GM18868 (cell line): ENCODE measurements at regions not wholly inside any gene's neighbourhood (a gene's known extent, or its start where the extent isn't known, plus 50 kb on each side); places are given as distances from the start of the nearest gene placed in this dataset.

Source experiments
- ATAC-seq: cut with Tn5 transposase; IDR thresholded peaks from one replicate; pipeline ENCODE4 v1.9.1; 2021; ENCODE audit warnings: mild to moderate bottlenecking, moderate library complexity; ENCODE audit not compliant: unreplicated experiment

DNA sequence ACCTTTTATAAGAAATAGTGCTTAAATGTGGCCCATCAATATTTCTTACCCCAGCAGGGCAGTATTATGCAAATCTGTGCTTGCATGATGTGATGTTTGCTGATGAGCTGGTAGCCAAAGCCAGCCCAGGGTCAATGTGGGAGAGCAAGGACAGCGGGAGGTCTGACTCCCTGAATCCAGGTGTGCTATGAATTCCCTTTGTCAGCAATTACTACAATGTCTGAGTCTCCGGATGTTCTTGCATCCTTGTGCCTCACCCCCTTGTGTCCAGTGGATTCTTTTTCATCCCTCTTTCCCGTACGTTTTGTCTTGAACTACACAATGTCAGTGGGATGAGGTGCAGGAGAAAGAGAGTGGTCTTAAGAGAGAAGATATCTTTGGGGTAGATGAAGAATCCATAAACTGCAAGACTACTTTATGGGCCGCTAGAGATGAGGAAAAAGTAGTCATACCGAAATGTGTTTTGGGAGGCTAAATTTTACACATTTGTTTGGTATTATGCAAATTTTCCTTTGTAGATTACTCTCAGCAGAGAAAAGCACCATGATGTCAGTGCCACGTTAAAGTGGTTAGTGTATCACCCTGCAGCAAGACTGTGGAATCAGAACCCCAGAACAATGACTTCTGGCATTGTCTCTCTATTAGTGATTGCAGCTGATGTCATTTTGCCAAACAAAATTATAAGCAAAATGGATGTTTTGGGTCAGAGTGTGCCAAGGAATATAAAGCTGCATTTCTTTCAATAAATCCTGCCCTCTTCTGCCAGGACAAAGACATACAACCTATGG lies 53.5 kb upstream of the TSHZ3 start:
- no peak for ATAC-seq

DNA sequence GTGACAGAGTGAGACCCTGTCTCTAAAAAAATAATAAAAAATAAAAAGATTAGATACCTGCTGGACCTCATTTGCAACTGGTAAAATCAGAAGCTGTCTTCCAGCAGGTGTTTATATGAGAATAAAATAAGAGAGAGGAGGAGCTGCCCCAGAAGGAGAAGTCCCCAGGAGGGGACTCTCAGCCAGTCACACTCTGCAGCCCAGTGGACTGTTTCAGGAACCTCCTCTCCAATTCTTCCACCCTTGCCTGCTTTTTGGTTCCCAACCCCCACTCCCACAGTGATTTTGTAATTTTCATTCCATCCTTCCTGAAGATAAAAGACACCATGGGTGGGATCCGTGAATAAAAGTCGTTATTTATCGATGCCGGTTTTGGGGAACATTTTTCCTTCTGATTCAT lies 56.9 kb upstream of the TSHZ3 start:
- ATAC-seq = no peak

DNA sequence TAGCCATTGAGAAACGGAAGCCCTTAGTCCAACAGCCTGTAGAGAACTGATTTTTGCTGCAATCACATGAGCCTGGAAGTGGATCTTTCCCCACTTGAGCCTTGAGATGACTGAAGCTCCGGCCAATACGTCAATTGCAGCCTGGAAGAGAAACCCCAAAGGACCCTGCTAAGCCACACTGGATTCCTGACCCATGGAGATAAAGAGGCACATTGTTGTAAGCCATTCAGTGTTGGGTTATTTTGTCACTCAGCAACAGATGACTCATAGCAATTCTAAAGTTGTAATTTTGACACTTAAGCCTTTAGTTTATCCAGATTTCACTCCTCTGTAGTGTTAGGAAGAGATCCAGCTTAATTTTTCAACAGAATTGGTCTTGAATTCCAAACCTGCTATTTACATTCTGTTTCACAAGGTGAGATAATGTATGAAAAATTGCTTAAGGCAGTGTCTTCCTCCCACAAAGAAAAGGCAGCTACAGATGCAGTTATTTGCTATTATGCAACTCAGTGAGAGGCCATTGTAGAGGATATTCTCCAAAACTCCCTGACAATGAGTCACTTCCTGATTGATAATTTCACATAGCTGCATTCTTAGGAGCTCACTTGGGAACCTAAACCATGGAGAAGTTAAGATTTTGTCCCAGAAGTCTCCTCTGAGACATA lies 59.4 kb upstream of the TSHZ3 start:
- ATAC-seq = no peak

- no peak for ATAC-seq
Observed at GRCh38 chr19:31413353-31413752, 64.1 kb upstream of the TSHZ3 start.

- ATAC-seq = no peak
Observed at GRCh38 chr19:31415322-31415721, 66.1 kb upstream of the TSHZ3 start.

DNA sequence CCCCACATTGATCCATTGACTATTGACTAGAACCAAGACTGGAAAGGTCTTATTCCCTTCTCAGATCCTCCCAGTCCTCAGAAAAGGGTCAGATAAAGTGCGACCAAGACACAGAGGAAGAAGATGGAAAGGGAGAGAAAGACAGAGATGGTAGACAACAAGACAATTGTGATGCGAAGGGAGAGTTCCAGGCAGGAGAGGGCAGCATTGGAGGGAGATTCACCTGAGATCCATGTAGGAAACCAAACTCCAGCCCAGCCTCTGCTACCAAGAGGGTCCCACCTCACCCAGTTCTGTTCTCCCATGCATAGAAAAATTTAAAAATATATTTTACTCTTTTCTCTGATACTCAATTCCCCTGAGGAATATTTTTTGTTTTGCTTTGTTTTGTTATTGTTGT lies 67.3 kb upstream of the TSHZ3 start:
- ATAC-seq = no peak

DNA sequence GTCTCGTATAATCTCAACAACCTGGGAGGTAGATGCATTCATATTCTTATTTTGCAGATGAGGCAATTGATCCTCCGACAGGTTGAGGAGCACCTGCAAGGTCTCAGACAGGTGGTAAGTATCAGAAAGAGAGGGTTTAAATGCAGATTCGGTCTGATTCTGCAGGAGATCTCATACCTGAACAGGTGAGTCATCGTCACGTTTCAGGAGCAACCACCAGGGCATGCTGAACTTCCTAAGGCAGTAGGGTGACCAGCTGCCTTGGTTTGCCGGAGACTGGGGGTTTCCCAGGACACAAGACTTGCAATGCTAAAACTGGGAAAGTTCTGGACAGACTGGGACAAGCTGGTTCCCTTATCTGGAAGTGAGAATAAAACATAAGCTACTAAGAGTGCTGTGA lies 68.8 kb upstream of the TSHZ3 start:
- no peak for ATAC-seq

DNA sequence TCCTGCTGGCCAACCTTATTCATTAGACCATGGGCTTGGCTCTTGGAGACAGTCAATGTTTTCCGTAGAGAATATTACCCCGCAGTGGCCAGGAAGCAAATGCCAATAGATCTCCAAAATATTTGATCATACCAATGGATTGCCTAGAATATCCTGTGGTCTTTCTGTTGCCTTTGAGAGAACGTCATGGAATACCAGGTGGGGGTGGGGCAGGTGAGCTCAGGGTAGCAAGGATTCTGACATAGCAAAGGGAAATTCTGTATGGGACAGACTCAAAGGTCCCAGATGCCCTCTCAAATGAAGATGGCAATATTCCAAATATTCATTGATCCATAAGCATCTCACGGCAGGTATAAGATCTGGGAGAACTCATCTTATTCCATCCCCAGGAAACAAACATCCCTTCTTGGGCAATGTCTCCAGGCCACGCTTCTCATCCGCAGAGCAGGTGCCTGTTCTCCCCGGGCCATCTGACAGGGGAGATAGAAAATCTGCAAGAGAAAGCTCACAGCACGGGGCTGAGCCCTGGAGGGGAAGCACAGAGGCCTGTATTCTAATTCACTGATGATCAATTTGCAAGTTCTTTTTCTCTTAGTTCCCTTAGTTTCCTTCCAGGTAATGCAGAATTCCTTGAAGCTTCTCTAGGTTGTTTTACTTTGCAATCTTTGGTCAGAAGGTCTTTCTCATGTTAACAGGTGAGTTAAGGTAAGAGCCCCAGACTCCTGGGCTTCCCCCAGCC lies 69.6 kb upstream of the TSHZ3 start:
- ATAC-seq = no peak

DNA sequence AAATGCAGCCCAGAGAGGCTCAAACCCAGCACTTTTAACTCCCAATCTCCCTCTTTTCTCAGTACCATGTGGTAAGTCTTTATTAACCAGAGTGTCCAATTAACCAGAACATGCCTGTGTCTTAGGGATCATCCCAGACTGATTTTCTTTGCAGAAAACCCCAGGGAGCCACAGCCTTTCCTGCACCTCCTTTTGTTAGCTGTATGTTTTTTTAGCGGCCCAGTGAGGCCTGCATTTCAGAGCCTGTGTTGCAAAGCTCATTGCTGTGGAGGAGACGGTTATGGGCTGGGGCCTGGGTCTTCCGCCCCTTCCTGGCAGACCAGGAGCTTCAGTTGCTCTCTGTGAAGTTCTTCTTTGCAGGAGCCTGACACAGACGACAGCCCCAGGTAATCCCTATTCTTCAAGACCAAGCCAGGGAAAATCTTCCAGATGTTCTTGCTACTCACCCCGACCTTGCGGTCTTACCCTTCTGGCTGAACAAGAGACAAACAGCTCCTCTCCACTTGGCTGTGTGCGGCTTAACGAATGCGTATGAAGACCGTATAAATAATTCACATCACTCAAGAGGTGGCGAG lies 70.7 kb upstream of the TSHZ3 start:
- ATAC-seq = no peak

DNA sequence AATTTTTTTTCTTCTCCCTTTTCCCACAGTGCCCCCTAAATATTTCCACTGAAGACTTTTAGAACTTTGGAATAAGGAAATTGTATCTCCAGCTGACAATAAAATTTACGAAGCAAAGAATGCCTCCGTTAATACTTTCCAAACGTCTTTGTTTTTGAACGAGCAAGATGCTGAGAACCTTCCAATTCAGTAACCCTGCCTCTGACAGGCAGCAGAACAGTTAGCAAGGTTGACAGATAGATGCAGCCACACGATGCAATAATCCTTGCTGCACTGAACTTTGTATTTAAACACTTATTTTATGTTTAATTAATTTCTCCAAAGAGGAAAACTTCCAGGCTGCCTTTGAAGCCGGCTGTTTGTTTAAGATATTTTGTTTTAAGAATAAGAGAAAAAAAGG lies 71.8 kb upstream of the TSHZ3 start:
- ATAC-seq = no peak

GRCh38 chr19:31421856-31422255 lies 72.6 kb upstream of the TSHZ3 start:
- ATAC-seq = no peak

- ATAC-seq = no peak
Observed at GRCh38 chr19:31423896-31424295, 74.7 kb upstream of the TSHZ3 start.

DNA sequence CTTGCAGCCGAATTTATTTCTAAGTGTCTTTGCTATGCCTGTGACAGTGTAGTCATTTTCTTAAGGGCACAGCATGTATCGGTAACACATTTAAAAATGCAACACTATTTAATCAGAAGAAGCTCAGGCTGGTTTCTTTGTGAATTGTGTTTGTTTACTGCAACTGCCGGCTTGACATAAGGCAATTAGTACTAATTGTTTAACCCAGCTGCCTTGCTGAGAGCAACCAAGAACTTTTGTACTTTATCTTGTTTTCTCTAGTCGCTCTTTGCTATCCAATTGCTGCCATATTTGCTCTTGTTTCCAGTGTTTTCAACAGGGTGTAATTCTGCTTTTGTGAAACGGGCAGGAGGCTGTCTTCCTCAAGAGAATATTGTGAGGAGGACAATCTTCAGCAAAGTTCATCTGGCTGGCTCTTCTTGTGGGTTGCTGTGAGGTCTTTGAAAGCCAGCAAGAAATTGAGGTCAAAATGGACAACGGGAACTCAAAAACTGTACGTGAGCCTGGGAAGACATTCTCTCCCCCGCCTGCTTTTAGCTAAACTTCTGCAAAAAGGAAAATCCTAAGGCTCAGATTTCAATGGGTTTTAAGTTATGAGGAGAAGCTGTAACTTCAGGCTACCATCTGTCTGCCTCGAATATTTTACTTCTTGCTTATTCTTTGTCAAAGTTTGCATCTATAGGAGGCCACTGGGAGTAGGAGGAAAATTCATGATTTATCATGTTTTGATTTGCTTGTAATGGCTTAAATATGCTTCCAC lies 75.8 kb upstream of the TSHZ3 start:
- no peak for ATAC-seq

DNA sequence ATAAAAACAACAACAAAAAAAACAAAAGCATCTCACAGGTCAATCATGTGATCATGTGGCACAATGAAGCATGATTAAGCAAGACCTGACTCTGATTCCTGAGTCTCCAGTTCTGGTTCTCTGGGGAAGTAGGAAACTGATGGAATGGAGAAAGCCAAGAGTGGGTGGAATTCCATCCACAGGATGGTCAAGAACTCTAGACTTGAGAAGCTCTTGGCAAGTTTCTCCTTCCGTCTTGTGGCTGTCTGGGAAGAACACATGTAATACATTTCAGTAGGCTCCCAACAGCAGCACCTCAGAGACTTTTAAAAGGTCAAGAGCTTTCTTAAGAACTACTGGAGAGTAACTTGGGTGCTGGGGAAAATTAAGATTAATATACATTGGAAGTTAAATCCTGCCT lies 78.6 kb upstream of the TSHZ3 start:
- ATAC-seq = no peak

DNA sequence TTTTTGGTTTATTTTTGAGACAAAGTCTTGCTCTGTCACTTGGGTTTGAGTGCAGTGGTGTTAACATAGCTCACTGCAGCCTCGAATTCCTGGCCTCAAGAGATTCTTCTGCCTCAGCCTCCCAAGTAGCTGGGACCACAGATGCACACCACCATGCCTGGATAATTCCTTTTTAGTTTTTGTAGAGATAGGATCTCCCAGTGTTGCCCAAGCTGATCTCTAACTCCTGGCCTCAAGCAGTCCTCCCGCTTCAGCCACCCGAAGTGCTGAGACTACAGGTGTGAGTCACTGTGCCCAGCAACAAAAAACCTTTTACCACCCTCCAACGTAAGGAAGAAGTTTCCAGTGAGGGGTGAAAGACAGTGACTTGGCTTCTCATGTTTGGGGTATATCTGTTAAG lies 81.1 kb upstream of the TSHZ3 start:
- ATAC-seq = no peak

DNA sequence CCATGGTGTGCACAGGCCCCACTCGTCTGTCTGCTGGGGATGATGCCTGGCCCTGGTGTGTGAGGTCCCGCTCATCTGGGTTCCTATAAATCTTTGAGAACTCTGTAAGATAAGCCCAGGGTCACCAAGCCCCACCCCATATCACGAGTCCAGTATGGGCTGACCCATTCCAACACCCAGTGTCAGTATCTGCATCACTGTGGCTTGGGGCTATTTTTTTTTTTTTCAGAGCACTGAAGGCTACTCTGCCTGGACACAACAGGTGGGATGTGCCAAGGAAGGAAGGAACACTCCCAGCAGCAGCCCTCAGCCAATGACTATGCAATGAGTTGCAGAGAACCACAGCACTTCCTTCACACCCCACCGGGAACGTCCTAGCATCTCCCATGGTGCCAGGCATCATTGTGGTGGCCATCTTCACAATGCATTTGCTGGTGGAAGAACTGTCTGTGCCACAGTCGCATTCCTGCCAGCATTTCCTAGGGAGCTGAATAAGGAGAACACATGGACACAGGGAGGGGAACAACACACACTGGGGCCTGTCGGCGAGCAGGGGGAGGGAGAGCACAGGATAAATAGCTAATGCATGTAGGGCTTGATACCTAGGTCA lies 83.1 kb upstream of the TSHZ3 start:
- ATAC-seq = no peak

- ATAC-seq = no peak
Observed at GRCh38 chr19:31436121-31436776, 87.0 kb upstream of the TSHZ3 start.

GRCh38 chr19:31438401-31439269 lies 89.4 kb upstream of the TSHZ3 start:
- no peak for ATAC-seq

DNA sequence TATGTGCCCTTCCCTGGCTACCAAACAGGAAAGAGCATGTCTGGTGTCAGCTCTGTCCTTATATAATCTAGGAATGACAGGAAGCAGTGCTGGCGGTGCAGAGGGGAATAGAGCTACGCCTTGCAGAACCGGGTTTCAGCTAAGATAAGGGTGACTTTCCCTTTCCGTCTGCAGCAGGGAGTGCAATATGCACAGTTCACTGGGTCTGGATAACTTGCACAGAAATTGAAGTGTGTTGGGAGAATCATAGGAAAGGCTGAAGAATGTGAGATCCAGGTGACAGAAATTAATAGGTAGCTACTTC lies 90.0 kb upstream of the TSHZ3 start:
- no peak for ATAC-seq
